ENCODE measurements at regions not wholly inside any gene's neighbourhood (a gene's known extent, or its start where the extent isn't known, plus 50 kb on each side); places are given as distances from the start of the nearest gene placed in this dataset.

- Histone ChIP-seq H2AFZ (ENCODE audit: low read length, unreplicated experiment) (no peak overlapping the region), H3K79me2 (ENCODE audit: control insufficient read depth, insufficient read depth, low read length, unreplicated experiment) (no peaks in the 10 kb centered on the region), H3K4me1 (ENCODE audit: control insufficient read depth, insufficient read depth, low read length, unreplicated experiment) (no peaks in the 10 kb centered on the region), H3K36me3 (ENCODE audit: insufficient read depth, low read length) (no peaks in the 10 kb centered on the region), H3K4me3 (ENCODE audit: low read depth, low read length) (no peak overlapping the region), H3K27ac (ENCODE audit: low read depth, low read length) (no peak overlapping the region), H3K27me3 (ENCODE audit: insufficient read depth, low read length) (0 out of 2 replicates have a peak, but pooled peaks cover 8% of the 10 kb centered on the region)
Observed at GRCh38 chr2:220460257-220460985, 833.0 kb downstream of the SLC4A3 start.

DNA sequence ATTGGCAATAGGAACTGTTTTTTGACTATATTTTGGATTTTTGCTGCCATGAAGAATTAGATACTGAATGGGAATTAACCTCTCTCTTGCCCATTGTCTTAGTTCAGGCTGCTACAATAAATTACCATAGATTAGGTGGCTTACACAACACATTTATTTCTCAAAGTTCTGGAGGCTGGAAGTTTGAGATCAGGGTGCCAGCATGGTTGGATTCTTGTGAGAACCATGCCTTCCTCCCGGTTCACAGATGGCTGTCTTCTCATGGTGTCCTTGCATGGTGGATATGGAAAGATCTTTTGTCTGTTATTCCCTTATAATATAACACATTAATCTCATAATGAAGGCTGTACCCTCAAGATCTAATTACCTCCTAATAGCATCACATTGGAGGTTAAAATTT is 836.4 kb downstream of the SLC4A3 start:
- no peaks in the 10 kb centered on the region for H3K79me2 ChIP-seq (ENCODE audit: control insufficient read depth, insufficient read depth, low read length, unreplicated experiment)
- no peaks in the 10 kb centered on the region for H3K36me3 ChIP-seq (ENCODE audit: insufficient read depth, low read length)
- no peaks in the 10 kb centered on the region for H3K27me3 ChIP-seq (ENCODE audit: insufficient read depth, low read length)
- no peak overlapping the region for H2AFZ ChIP-seq (ENCODE audit: low read length, unreplicated experiment)
- no peak overlapping the region for H3K27ac ChIP-seq (ENCODE audit: low read depth, low read length)
- H3K4me1 ChIP-seq (ENCODE audit: control insufficient read depth, insufficient read depth, low read length, unreplicated experiment): no peaks in the 10 kb centered on the region
- H3K4me3 ChIP-seq (ENCODE audit: low read depth, low read length): no peak overlapping the region

DNA sequence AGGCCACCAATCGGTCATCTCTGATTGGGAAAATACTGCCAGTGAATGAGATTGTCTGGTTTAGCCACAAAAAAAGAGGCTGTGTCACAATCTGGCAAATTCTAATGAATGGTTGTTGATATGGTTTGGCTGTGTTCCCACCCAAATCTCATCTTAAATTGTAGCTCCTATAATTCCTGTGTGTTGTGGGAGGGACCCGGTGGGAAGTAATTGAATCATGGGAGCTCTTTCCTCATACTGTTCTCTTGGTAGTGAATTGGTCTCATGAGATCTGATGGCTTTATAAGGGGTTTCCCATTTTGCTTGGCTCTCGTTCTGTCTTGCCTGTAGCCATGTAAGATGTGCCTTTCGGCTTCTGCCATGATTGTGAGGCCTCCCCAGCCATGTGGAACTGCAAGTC is 838.3 kb downstream of the SLC4A3 start:
- Histone ChIP-seq H3K4me1 (ENCODE audit: control insufficient read depth, insufficient read depth, low read length, unreplicated experiment) (no peaks in the 10 kb centered on the region), H3K27me3 (ENCODE audit: insufficient read depth, low read length) (no peaks in the 10 kb centered on the region), H3K4me3 (ENCODE audit: low read depth, low read length) (no peak overlapping the region), H2AFZ (ENCODE audit: low read length, unreplicated experiment) (no peak overlapping the region), H3K36me3 (ENCODE audit: insufficient read depth, low read length) (no peaks in the 10 kb centered on the region), H3K79me2 (ENCODE audit: control insufficient read depth, insufficient read depth, low read length, unreplicated experiment) (no peaks in the 10 kb centered on the region), H3K27ac (ENCODE audit: low read depth, low read length) (no peak overlapping the region)

- no peaks in the 10 kb centered on the region for H3K4me1 ChIP-seq (ENCODE audit: control insufficient read depth, insufficient read depth, low read length, unreplicated experiment)
Observed at GRCh38 chr2:220466251-220466691, 838.8 kb downstream of the SLC4A3 start.

DNA sequence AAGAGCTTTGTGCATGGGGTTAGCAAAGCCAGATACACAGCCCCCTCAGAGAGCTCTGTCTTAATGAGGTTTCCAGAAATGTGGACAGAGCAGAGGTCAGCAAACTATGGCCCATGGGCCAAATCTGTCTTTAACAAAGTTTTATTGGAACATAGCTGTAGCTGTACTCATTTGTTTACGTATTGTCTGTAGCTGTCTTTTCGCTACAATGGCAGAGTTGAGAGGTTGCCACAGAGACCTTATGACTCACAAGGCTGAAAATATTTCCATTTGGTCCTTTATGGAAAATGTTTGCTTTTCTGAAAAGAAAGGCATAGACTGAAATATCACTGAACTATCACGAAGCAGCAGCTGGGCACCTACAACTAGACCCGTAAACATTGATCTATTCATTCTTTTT is 841.8 kb downstream of the SLC4A3 start:
- no peak overlapping the region for H3K27ac ChIP-seq (ENCODE audit: low read depth, low read length)
- H2AFZ ChIP-seq (ENCODE audit: low read length, unreplicated experiment): no peak overlapping the region
- no peaks in the 10 kb centered on the region for H3K36me3 ChIP-seq (ENCODE audit: insufficient read depth, low read length)
- H3K79me2 ChIP-seq (ENCODE audit: control insufficient read depth, insufficient read depth, low read length, unreplicated experiment): no peaks in the 10 kb centered on the region
- H3K4me1 ChIP-seq (ENCODE audit: control insufficient read depth, insufficient read depth, low read length, unreplicated experiment): no peaks in the 10 kb centered on the region
- H3K4me3 ChIP-seq (ENCODE audit: low read depth, low read length): no peak overlapping the region
- no peaks in the 10 kb centered on the region for H3K27me3 ChIP-seq (ENCODE audit: insufficient read depth, low read length)

More at GRCh38 chr2:220466251-220466691, 838.8 kb downstream of the SLC4A3 start:
- H3K4me3 ChIP-seq (ENCODE audit: low read depth, low read length): no peak overlapping the region
- no peak overlapping the region for H3K27ac ChIP-seq (ENCODE audit: low read depth, low read length)
- H2AFZ ChIP-seq (ENCODE audit: low read length, unreplicated experiment): no peak overlapping the region
- H3K79me2 ChIP-seq (ENCODE audit: control insufficient read depth, insufficient read depth, low read length, unreplicated experiment): no peaks in the 10 kb centered on the region
- no peaks in the 10 kb centered on the region for H3K36me3 ChIP-seq (ENCODE audit: insufficient read depth, low read length)
- no peaks in the 10 kb centered on the region for H3K27me3 ChIP-seq (ENCODE audit: insufficient read depth, low read length)

DNA sequence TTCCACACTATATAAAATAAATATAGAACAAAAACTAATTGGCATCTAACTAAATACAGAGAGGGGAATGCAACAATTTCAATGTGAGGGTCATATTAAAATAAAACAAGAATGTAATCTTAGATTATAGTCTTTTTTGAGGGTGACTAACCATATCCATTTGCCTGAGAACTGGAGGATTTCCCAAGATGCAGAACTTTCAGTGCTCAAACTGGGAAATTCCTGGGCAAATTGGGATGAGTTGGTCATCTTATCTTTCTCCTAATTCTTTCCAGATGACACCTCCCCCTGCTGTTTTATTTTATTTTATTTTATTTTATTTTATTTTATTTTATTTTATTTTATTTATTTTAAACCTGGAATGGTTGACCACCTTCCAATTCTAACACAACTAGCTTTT is 846.2 kb downstream of the SLC4A3 start:
- Histone ChIP-seq H3K27me3 (ENCODE audit: insufficient read depth, low read length) (no peaks in the 10 kb centered on the region), H3K27ac (ENCODE audit: low read depth, low read length) (no peak overlapping the region), H3K4me3 (ENCODE audit: low read depth, low read length) (no peak overlapping the region), H2AFZ (ENCODE audit: low read length, unreplicated experiment) (no peak overlapping the region), H3K4me1 (ENCODE audit: control insufficient read depth, insufficient read depth, low read length, unreplicated experiment) (no peaks in the 10 kb centered on the region), H3K79me2 (ENCODE audit: control insufficient read depth, insufficient read depth, low read length, unreplicated experiment) (no peaks in the 10 kb centered on the region), H3K36me3 (ENCODE audit: insufficient read depth, low read length) (no peaks in the 10 kb centered on the region)

- Histone ChIP-seq H3K4me1 (ENCODE audit: control insufficient read depth, insufficient read depth, low read length, unreplicated experiment) (no peaks in the 10 kb centered on the region), H2AFZ (ENCODE audit: low read length, unreplicated experiment) (no peak overlapping the region), H3K27me3 (ENCODE audit: insufficient read depth, low read length) (no peaks in the 10 kb centered on the region), H3K27ac (ENCODE audit: low read depth, low read length) (no peak overlapping the region), H3K36me3 (ENCODE audit: insufficient read depth, low read length) (no peaks in the 10 kb centered on the region), H3K79me2 (ENCODE audit: control insufficient read depth, insufficient read depth, low read length, unreplicated experiment) (no peaks in the 10 kb centered on the region), H3K4me3 (ENCODE audit: low read depth, low read length) (no peak overlapping the region)
Observed at GRCh38 chr2:220476877-220477276, 849.4 kb downstream of the SLC4A3 start.

GRCh38 chr2:220478305-220479058 is 851.1 kb downstream of the SLC4A3 start:
- no peaks in the 10 kb centered on the region for H3K27me3 ChIP-seq (ENCODE audit: insufficient read depth, low read length)
- H2AFZ ChIP-seq (ENCODE audit: low read length, unreplicated experiment): no peak overlapping the region
- no peaks in the 10 kb centered on the region for H3K79me2 ChIP-seq (ENCODE audit: control insufficient read depth, insufficient read depth, low read length, unreplicated experiment)
- no peaks in the 10 kb centered on the region for H3K36me3 ChIP-seq (ENCODE audit: insufficient read depth, low read length)
- no peak overlapping the region for H3K4me3 ChIP-seq (ENCODE audit: low read depth, low read length)
- H3K4me1 ChIP-seq (ENCODE audit: control insufficient read depth, insufficient read depth, low read length, unreplicated experiment): no peaks in the 10 kb centered on the region
- H3K27ac ChIP-seq (ENCODE audit: low read depth, low read length): no peak overlapping the region

- Histone ChIP-seq H3K36me3 (ENCODE audit: insufficient read depth, low read length) (no peaks in the 10 kb centered on the region), H3K4me3 (ENCODE audit: low read depth, low read length) (no peak overlapping the region), H2AFZ (ENCODE audit: low read length, unreplicated experiment) (no peak overlapping the region), H3K27ac (ENCODE audit: low read depth, low read length) (no peak overlapping the region), H3K4me1 (ENCODE audit: control insufficient read depth, insufficient read depth, low read length, unreplicated experiment) (no peaks in the 10 kb centered on the region), H3K27me3 (ENCODE audit: insufficient read depth, low read length) (no peaks in the 10 kb centered on the region), H3K79me2 (ENCODE audit: control insufficient read depth, insufficient read depth, low read length, unreplicated experiment) (no peaks in the 10 kb centered on the region)
Observed at GRCh38 chr2:220482716-220483115, 855.3 kb downstream of the SLC4A3 start.

DNA sequence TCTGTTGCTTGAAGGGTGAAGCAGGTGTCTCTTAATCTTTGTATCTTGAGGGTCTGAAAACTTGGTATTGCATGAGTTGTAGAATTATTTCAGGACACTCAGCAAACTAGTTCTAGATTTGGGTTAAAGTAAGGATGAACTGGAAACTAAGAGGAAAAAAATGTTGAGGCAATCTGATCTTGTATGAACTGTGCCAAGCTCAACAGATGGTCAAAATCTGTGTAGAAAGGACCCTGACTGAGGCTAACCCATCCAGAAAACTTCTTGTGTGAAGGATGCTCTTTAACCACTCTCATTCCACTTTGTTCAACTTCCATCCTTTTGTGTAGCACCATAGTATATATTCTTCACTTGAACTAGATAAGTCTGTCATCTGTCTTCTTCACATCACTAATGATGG is 861.7 kb downstream of the SLC4A3 start:
- no peak overlapping the region for H2AFZ ChIP-seq (ENCODE audit: low read length, unreplicated experiment)
- H3K27me3 ChIP-seq (ENCODE audit: insufficient read depth, low read length): no peaks in the 10 kb centered on the region
- H3K79me2 ChIP-seq (ENCODE audit: control insufficient read depth, insufficient read depth, low read length, unreplicated experiment): no peaks in the 10 kb centered on the region
- no peaks in the 10 kb centered on the region for H3K4me1 ChIP-seq (ENCODE audit: control insufficient read depth, insufficient read depth, low read length, unreplicated experiment)
- H3K27ac ChIP-seq (ENCODE audit: low read depth, low read length): no peak overlapping the region
- no peak overlapping the region for H3K4me3 ChIP-seq (ENCODE audit: low read depth, low read length)
- H3K36me3 ChIP-seq (ENCODE audit: insufficient read depth, low read length): no peaks in the 10 kb centered on the region

DNA sequence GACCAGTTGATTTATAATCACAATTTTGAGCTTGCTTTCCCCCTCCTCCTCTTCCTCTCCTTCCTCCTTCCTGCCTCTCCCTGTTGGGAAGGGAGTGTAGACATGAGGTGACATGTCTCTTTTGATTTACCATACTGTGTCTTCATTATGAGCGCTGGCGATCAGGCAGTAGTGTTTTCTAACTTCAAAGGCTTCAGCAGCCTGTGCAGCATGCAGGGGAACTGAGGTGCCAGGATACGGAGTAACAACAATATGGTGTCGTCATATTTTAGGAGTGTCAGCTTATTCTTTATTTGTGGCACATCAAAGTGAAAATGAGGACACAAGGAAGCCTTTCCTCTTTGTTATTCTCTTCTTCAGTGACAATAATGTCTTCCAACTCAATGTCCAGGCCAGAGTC is 864.2 kb downstream of the SLC4A3 start:
- Histone ChIP-seq H3K27ac (ENCODE audit: low read depth, low read length) (no peak overlapping the region), H3K27me3 (ENCODE audit: insufficient read depth, low read length) (no peaks in the 10 kb centered on the region), H2AFZ (ENCODE audit: low read length, unreplicated experiment) (no peak overlapping the region), H3K4me1 (ENCODE audit: control insufficient read depth, insufficient read depth, low read length, unreplicated experiment) (no peaks in the 10 kb centered on the region), H3K36me3 (ENCODE audit: insufficient read depth, low read length) (no peaks in the 10 kb centered on the region), H3K79me2 (ENCODE audit: control insufficient read depth, insufficient read depth, low read length, unreplicated experiment) (no peaks in the 10 kb centered on the region), H3K4me3 (ENCODE audit: low read depth, low read length) (no peak overlapping the region)
